ENCODE measurements at regions not wholly inside any gene's neighbourhood (a gene's known extent, or its start where the extent isn't known, plus 50 kb on each side); places are given as distances from the start of the nearest gene placed in this dataset.
A peak's percentile ranks its signal among the peaks of the same experiment; 100 is the strongest.

DNA sequence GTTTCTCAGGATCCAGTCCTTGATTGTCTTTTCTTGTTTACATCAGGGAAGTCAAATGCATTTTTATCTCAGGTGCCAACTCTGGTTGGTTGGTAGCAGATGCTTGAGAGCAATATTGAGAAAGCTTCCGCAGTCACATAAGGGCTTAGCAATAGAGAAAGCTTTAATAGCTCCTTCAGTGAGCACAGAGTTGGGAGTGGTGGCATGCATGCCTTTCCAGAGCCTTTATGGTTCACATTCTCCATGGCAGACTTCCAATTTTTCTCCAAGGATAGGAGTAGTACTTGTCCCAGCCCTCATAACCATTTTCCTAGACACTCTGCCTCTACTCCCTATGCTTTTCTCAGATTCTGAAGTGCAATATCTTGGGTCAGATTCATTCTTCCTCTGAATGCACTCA lies 280.4 kb downstream of the AEBP2 start:
- H3K27ac Mint-ChIP-seq, result no peak overlapping the region
- DNase-seq, result no peak
- no peaks in the 10 kb centered on the region for H3K4me1 Mint-ChIP-seq (ENCODE audit: low read depth in 2 of 2)
- H3K4me3 Mint-ChIP-seq, result no peak overlapping the region
- no peaks in the 10 kb centered on the region for H3K9me3 Mint-ChIP-seq
- H3K27me3 Mint-ChIP-seq, result peaks cover 6 to 19% of the 10 kb centered on the region in 2 donors
- ATAC-seq (replicated peaks), result no peak
- no peaks in the 10 kb centered on the region for H3K36me3 Mint-ChIP-seq (ENCODE audit: insufficient read depth)

DNA sequence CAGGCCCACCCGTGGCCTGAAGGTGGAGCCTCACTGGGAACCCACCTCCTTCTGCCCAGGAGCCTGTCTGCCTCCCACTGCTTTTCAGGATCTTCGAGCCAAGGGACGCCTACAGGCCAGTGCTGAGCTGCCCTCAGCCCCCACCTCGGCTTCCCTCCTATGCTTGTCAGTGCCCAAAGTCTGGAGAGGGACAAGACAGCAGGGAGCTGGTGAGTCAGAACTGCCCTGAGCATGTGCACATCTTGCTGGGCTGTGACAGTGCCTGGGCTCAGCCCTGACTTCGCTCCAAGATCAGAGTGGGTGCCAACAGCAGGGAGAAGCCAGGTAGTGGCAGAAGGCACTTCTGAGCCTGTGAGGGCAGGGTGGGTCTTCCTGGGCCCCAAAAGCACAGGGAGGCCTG lies 286.8 kb downstream of the AEBP2 start:
- Mint-ChIP-seq H3K4me1 (ENCODE audit: low read depth in 2 of 2) (no peaks in the 10 kb centered on the region), H3K9me3 (peaks cover 0 to 2% of the 10 kb centered on the region in 2 donors), H3K27me3 (peaks cover 0 to 2% of the 10 kb centered on the region in 2 donors), H3K27ac (no peak overlapping the region), H3K4me3 (no peak overlapping the region), H3K36me3 (ENCODE audit: insufficient read depth) (no peaks in the 10 kb centered on the region)
- ATAC-seq (replicated peaks) (no peak), DNase-seq (no peak)

DNA sequence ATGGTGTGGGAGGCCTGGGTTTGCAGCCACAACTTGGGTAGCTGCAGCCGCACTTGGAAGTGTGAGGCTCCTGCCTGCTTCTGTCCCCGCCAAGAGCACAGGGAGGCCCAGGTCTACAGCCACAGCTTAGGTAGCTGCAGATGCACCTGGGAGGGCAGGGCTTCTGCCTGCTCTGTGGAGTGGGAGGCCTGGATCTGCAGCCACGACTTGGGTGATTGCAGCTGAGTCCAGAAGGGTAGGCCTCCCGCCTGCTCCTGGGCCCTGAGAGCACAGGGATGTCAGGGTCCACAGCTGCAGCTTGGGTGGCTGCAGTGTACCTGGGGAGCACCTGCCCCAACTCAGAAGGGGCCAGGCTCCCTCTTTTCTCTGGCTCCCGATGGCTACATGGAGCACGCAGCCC lies 287.3 kb downstream of the AEBP2 start:
- no peak for ATAC-seq (replicated peaks)
- no peak overlapping the region for H3K27ac Mint-ChIP-seq

DNA sequence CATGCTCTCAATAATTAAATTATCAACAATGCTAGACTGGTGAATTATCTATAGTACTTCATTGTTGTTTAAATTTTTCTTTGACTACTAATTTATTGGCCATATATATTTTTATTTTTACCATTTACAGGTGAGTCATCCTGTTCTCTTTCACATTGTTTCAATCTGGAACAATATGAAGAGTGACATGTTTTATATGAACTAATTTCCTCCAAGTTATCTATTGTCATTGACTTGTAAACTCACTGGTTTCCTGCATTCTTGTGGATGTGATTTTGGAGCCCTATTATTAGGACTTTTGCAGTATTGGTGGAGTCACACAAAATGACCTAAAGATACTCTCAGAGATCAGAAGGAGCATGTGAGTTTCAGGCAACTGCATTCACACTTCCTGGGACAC lies 297.7 kb downstream of the AEBP2 start:
- no peaks in the 10 kb centered on the region for H3K36me3 Mint-ChIP-seq (ENCODE audit: insufficient read depth)
- H3K4me3 Mint-ChIP-seq, result no peak overlapping the region
- ATAC-seq (replicated peaks) (no peak), DNase-seq (no peak)
- peaks cover 0 to 9% of the 10 kb centered on the region in 2 donors for H3K27me3 Mint-ChIP-seq
- H3K4me1 Mint-ChIP-seq (ENCODE audit: low read depth in 2 of 2), result no peaks in the 10 kb centered on the region
- no peak overlapping the region for H3K27ac Mint-ChIP-seq
- no peaks in the 10 kb centered on the region for H3K9me3 Mint-ChIP-seq

More for the DNA sequence above, 287.3 kb downstream of the AEBP2 start:
- H3K9me3 Mint-ChIP-seq, result peaks cover 0 to 2% of the 10 kb centered on the region in 2 donors
- DNase-seq, result no peak
- H3K4me1 Mint-ChIP-seq (ENCODE audit: low read depth in 2 of 2), result no peaks in the 10 kb centered on the region
- no peak overlapping the region for H3K4me3 Mint-ChIP-seq
- H3K36me3 Mint-ChIP-seq (ENCODE audit: insufficient read depth), result no peaks in the 10 kb centered on the region
- H3K27me3 Mint-ChIP-seq, result no peaks in the 10 kb centered on the region

DNA sequence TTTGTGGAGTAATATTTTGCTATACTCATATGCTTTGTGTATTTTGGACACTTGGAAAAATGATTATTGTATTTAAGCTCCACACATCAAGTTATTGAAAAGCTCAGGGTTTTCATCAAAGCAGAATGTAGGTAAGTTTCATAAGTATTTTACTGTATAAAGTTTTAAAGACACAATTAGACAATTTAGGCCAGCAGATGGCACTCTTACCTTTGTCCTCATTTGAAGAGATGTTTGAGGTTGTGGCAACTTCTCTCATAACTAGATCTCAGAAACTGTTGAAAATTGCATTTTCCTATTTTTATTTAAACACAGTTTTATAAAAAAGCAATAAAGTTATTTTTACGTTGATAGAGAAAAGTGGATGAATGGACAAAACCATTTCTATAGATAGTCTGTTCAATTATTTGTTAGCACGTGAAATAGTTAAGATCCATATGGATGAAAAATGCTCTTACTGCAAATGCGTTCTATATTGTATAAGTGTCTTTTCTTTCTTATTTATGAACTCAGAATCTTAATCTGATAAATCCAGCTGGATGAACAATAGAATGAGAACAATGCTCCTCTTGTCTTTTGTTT lies 300.0 kb downstream of the AEBP2 start:
- DNase-seq, result peak; percentile 22 to 36 (median 33)
- no peak for ATAC-seq (replicated peaks)
- Mint-ChIP-seq H3K36me3 (ENCODE audit: insufficient read depth) (no peaks in the 10 kb centered on the region), H3K27ac (no peak overlapping the region), H3K4me1 (ENCODE audit: low read depth in 2 of 2) (no peaks in the 10 kb centered on the region), H3K27me3 (peaks cover 0 to 14% of the 10 kb centered on the region in 2 donors), H3K9me3 (no peaks in the 10 kb centered on the region), H3K4me3 (no peak overlapping the region)

DNA sequence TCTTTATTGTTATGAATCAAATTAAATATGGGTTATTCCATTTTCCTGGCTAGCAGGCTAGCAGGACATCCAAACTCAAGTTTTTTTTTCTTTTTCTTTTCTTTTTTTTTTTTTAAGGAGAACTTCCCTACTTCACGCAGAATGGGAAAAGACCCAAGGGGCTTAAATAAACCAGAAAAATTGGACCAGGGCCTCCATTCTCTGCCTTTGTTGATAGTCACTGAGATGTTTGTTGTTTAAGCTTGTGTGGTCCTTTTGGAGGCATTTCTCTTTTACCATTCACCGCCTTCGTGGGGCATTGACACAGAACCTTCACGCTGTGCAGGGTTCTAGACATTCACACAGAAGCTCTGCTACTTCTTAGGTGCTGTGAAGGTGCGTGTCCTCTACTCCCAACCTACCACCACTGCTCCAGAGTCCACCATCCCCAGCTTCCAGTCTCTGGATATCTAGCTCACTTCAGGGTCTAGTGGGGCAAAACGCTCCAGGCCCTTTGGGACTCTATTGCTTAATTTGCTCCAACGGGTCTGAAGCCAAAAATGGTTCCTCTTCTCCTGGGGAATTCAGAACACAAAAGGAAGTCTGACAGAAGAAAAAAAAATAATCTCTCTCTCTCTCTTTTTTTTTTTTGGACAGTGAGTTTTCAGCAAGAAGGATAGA lies 301.3 kb downstream of the AEBP2 start:
- peaks cover 0 to 4% of the 10 kb centered on the region in 2 donors for H3K4me1 Mint-ChIP-seq (ENCODE audit: low read depth in 2 of 2)
- ATAC-seq (replicated peaks), result no peak
- H3K27ac Mint-ChIP-seq, result no peak overlapping the region
- H3K36me3 Mint-ChIP-seq (ENCODE audit: insufficient read depth), result no peaks in the 10 kb centered on the region
- no peak overlapping the region for H3K4me3 Mint-ChIP-seq
- no peak for DNase-seq
- no peaks in the 10 kb centered on the region for H3K9me3 Mint-ChIP-seq
- H3K27me3 Mint-ChIP-seq, result peaks cover 0 to 15% of the 10 kb centered on the region in 2 donors

DNA sequence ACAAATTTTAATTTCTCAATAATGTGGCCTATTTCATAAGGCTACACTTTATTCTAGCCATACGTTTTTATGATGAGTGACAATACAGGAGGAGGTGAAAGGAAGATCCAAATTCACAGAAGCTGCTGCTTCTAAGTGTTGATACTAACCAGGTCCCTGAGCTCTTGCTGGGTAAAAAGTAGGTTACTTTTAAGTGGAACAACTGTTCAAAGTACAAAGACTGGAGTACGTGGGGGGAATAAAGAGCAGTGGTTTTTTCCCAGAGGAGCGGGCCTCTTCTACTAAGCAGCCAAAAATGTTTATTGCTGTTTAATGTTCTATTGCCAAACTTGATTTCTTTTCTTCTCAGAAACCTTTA lies 301.8 kb downstream of the AEBP2 start:
- peaks cover 0 to 4% of the 10 kb centered on the region in 2 donors for H3K4me1 Mint-ChIP-seq (ENCODE audit: low read depth in 2 of 2)
- DNase-seq, result no peak

DNA sequence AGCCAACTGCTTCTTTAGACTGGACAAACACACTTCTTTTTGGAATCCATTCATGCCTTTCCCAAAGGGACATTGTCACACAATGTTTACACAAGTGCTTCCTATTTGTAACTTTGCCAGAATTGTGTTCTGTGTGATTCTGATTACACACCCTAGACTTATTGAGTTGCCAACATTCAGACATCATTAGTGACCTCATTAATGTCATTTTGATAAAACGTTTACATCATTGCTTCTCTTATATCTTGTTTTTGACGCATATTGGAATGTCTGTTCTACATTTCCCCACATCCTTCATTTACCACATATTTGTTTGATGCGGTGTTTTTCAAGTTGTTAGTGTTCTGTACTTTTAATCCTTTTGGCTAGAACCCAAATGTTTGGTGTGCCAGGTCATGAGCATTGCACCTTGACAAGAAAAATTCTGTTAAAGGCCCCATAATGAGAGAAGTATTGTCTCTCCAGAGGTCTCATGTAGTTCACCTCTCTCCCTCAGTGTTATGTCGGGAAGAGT lies 305.5 kb downstream of the AEBP2 start:
- Mint-ChIP-seq H3K36me3 (ENCODE audit: insufficient read depth) (no peaks in the 10 kb centered on the region), H3K4me1 (ENCODE audit: low read depth in 2 of 2) (peaks cover 0 to 4% of the 10 kb centered on the region in 2 donors), H3K4me3 (no peak overlapping the region), H3K9me3 (no peaks in the 10 kb centered on the region), H3K27ac (no peak overlapping the region), H3K27me3 (peaks cover 0 to 26% of the 10 kb centered on the region in 2 donors)
- peak; percentile 33 for ATAC-seq (replicated peaks)
- DNase-seq, result no peak

More for the DNA sequence above, 301.8 kb downstream of the AEBP2 start:
- Mint-ChIP-seq H3K9me3 (no peaks in the 10 kb centered on the region), H3K36me3 (ENCODE audit: insufficient read depth) (no peaks in the 10 kb centered on the region), H3K4me3 (no peak overlapping the region), H3K27ac (no peak overlapping the region), H3K27me3 (peaks cover 0 to 18% of the 10 kb centered on the region in 2 donors)
- ATAC-seq (replicated peaks), result no peak

DNA sequence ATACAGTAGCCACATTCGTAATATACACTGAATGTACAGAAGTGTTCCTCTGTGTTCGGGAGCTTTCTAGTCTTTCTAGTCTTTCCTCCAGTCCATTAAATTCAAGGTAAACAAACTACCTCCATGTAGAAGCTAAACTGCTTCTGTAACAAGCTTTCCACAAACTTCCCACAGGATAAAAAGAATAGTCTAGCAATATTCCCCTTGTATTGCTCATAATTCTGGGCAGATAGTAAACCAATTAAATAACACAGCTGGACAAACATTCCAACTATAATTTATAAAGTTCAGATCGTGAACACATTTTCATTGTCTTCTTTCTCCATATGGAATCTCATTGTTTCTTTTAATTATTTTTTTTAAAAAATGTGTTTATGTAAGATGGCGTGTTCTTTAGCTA lies 307.2 kb downstream of the AEBP2 start:
- Mint-ChIP-seq H3K4me3 (no peak overlapping the region), H3K36me3 (ENCODE audit: insufficient read depth) (no peaks in the 10 kb centered on the region), H3K4me1 (ENCODE audit: low read depth in 2 of 2) (peaks cover 0 to 4% of the 10 kb centered on the region in 2 donors), H3K27ac (no peak overlapping the region), H3K9me3 (no peaks in the 10 kb centered on the region), H3K27me3 (peaks cover 0 to 23% of the 10 kb centered on the region in 2 donors)
- no peak for ATAC-seq (replicated peaks)
- no peak for DNase-seq

DNA sequence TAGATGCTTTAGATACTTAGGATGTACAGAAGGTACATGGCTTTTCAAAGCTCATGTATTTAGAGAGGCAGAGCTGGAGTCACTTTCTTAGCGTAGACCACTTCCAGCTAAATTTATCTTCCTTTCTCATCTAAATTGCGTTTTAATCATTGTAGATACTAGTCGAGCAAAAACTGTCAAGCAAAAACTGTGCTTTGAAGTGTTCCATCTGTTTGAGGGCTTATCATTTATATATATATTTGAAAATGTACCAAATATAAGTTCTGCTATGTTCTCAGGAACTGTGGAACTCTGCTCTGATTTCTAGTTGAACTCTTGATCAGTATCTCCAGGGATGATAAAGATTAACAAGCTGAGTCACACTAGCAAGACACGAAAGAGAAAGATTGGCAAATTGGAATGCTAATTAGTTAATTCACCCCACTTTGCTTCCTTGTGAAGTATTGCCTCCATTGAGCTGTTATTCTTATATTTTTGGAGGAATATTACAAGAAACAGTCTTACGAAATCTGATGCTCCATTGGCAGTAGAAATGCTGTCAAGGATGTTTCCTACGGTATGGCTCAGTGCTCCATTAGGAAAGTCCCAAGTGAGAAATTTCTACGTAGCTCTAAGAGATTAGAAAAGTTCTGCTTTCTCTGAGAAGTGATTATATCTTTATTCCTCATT lies 310.7 kb downstream of the AEBP2 start:
- H3K36me3 Mint-ChIP-seq (ENCODE audit: insufficient read depth), result no peaks in the 10 kb centered on the region
- no peak overlapping the region for H3K4me3 Mint-ChIP-seq
- H3K4me1 Mint-ChIP-seq (ENCODE audit: low read depth in 2 of 2), result no peaks in the 10 kb centered on the region
- H3K27me3 Mint-ChIP-seq, result peaks cover 0 to 18% of the 10 kb centered on the region in 2 donors
- no peak overlapping the region for H3K27ac Mint-ChIP-seq
- ATAC-seq (replicated peaks), result no peak
- H3K9me3 Mint-ChIP-seq, result peaks cover 0 to 3% of the 10 kb centered on the region in 2 donors
- DNase-seq, result no peak

DNA sequence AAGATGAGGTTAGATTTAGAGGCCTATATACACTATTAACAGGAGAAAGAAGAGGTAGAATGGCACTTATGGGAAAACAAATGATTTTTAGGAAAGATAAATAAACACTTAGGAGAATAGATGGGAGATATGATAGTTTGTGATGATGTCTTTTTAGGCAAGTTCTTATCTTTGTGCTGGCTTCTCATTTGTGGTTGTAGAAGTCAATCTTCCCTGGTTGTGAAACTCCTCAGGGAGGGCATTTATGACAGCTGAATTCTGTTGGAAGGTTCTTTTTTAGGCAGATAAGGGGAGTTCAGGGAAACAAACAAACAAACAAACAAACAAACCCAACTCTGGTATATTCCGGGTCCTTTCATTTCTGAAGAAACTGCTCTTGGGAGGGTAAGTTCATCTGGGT lies 311.8 kb downstream of the AEBP2 start:
- Mint-ChIP-seq H3K4me3 (no peak overlapping the region), H3K9me3 (peaks cover 0 to 3% of the 10 kb centered on the region in 2 donors), H3K36me3 (ENCODE audit: insufficient read depth) (no peaks in the 10 kb centered on the region), H3K27ac (no peak overlapping the region), H3K27me3 (peaks cover 0 to 17% of the 10 kb centered on the region in 2 donors), H3K4me1 (ENCODE audit: low read depth in 2 of 2) (no peaks in the 10 kb centered on the region)
- DNase-seq, result no peak
- ATAC-seq (replicated peaks), result no peak

DNA sequence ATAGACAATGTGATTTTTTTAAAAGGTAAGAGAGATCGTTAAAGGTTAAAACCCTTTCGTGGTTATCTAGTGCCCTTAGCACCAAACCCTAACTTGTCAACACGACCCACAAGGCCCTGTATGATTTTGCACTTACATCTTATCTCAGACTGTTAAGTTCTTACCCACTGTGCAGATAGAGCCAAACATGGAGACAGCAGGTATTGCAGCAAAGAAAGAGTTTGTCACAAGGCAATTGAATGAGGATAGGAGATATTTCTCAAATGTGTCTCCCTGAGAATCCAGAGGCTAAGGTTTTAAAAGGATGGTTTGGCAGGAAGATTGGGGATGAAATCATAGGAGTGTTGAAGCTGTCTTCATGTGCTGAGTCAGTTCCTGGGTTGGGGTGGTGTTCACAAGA lies 313.4 kb downstream of the AEBP2 start:
- Mint-ChIP-seq H3K36me3 (ENCODE audit: insufficient read depth) (no peaks in the 10 kb centered on the region), H3K27ac (no peak overlapping the region), H3K9me3 (peaks cover 0 to 3% of the 10 kb centered on the region in 2 donors), H3K4me1 (ENCODE audit: low read depth in 2 of 2) (no peaks in the 10 kb centered on the region), H3K4me3 (no peak overlapping the region), H3K27me3 (peaks cover 0 to 19% of the 10 kb centered on the region in 2 donors)
- ATAC-seq (replicated peaks), result no peak
- no peak for DNase-seq

DNA sequence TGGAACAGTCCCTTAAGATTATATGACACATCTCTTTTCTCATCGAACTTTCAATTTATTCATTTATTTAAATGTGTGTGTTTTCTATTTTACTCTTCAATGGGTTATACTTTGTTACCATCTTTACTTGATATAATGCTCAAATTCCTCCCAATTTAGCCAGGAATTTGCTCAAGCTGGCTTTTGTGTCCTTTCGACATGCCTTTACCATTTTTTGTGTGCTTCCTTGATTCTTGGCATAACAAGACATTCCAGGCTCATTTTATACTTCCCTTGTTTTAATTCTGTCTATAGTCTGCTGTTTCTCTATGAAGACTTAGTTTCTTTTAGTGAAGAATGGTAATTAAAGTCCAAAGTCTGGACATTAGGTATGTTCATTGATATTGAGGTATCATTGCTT lies 315.8 kb downstream of the AEBP2 start:
- DNase-seq (no peak), ATAC-seq (replicated peaks) (no peak)
- H3K4me3 Mint-ChIP-seq, result no peak overlapping the region
- no peaks in the 10 kb centered on the region for H3K4me1 Mint-ChIP-seq (ENCODE audit: low read depth in 2 of 2)
- no peak overlapping the region for H3K27ac Mint-ChIP-seq
- no peaks in the 10 kb centered on the region for H3K36me3 Mint-ChIP-seq (ENCODE audit: insufficient read depth)
- peaks cover 6 to 18% of the 10 kb centered on the region in 2 donors for H3K27me3 Mint-ChIP-seq
- peaks cover 0 to 3% of the 10 kb centered on the region in 2 donors for H3K9me3 Mint-ChIP-seq
